Stimulated activated CD4-positive, alpha-beta T cell treated with anti-CD3 and anti-CD28 coated beads, Interleukin-2, amount 100 ng/mL, for 48 hours (primary cell): ENCODE measurements at regions not wholly inside any gene's neighbourhood (a gene's known extent, or its start where the extent isn't known, plus 50 kb on each side); places are given as distances from the start of the nearest gene placed in this dataset.

Source experiments
- DNase-seq, 2 donors: peaks; one replicate each; pipeline ENCODE4 v3.0.0-alpha.2; 2020

- DNase-seq = no peak
Measured at GRCh38 chr3:157573780-157574378, 70.7 kb upstream of the VEPH1 start.

DNA sequence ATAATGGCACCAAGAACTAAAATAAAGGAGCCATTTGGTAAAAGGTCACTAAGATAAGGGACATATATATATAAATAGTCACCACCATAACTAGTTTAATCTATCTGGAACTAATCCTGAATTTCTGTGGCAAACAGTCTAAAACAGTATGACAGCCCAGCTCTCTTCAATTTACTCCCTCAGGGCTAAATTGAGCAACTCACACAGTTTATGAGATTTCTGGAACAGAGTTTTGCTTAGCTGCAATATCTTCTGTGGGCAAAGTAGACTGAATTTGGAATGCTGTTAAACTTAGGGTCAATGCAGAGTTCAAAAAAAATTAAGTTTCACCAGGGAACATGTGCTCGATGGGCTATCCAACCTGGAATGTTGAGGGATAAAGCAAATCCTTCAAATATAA, 70.1 kb upstream of the VEPH1 start:
- DNase-seq = no peak

- peak; percentile 14 to 17 for DNase-seq
Measured at GRCh38 chr3:157572559-157573270, 69.5 kb upstream of the VEPH1 start.

DNA sequence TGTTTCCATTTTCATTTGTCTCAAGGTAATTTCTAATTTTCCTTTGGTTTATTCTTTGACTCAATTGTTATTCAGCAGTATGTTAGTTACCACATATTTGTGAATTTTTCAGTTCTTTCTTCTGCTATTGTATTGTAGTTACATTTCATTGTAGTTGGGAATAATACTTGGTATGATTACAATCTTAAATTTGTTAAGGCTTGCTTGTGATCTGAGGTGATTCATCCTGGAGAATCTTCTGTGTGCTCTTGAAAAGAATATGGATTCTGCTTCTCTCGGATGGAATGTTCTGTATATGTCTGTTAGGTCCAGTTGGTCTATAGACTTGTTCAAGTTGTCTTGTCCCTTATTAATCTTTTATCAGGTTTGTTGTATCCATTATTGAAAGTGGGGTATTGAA, 63.4 kb upstream of the VEPH1 start:
- no peak for DNase-seq

DNA sequence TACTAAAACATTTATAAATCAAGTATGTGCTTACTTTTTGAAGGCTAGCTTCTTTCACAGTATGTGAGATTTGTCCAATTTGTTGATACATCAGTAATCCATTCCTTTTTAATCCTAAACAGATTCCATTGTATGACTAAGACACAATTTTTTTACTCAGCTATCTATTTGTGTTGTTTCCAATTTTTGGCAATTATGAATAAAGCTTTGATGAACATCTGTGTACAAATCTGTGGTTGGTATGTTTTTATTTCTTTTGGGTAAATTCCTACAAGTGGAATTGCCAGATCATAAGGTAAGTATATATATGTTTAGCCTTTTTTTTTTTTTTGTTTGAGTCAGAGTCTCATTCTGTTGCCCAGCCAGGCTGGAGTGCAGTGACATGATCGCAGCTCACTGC, 56.2 kb upstream of the VEPH1 start:
- DNase-seq = no peak
